HCT116 (cell line): ENCODE measurements at regions not wholly inside any gene's neighbourhood (a gene's known extent, or its start where the extent isn't known, plus 50 kb on each side); places are given as distances from the start of the nearest gene placed in this dataset.

Source experiments
- ATF3 ChIP-seq: IDR thresholded peaks from 2 replicates; pipeline ENCODE4 v1.6.1; 2012
- CTCF ChIP-seq, 3 experiments: fragments of 200-600 bp in 1 of 3; sonication (generic) in 1 of 3; IDR thresholded peaks in 2 of 3; conservative IDR thresholded peaks in 1 of 3; 2 replicates each; pipeline ENCODE4 v1.5.1; 2012 to 2017; ENCODE audit warnings: low read depth in 2 of 3, low read length in 2 of 3, antibody characterized with exemption in 1 of 3, borderline replicate concordance in 1 of 3, control low read depth in 1 of 3, mild to moderate bottlenecking in 1 of 3, mixed read lengths in 1 of 3, mixed run types in 1 of 3, moderate library complexity in 1 of 3; ENCODE audit not compliant: insufficient read depth in 1 of 3
- EGR1 ChIP-seq: IDR thresholded peaks from 2 replicates; pipeline ENCODE4 v1.6.1; 2012; ENCODE audit warnings: low read depth
- EZH2phosphoT487 ChIP-seq: fragments of 200-600 bp; IDR thresholded peaks from 2 replicates; pipeline ENCODE4 v1.6.1; 2018; ENCODE audit warnings: antibody characterized with exemption, borderline replicate concordance
- POLR2A ChIP-seq: IDR thresholded peaks from 2 replicates; pipeline ENCODE4 v1.7.0; 2011; ENCODE audit warnings: borderline replicate concordance; ENCODE audit not compliant: insufficient read depth, insufficient read length; ENCODE audit errors: extremely low read depth
- POLR2AphosphoS5 ChIP-seq: IDR thresholded peaks from 2 replicates; pipeline ENCODE4 v1.6.1; 2011; ENCODE audit warnings: mild to moderate bottlenecking, low read depth, low read length, moderate library complexity
- RAD21 ChIP-seq: IDR thresholded peaks from 2 replicates; pipeline ENCODE4 v1.6.1; 2012; ENCODE audit warnings: low read depth, mild to moderate bottlenecking
- SP1 ChIP-seq: IDR thresholded peaks from 2 replicates; pipeline ENCODE4 v1.6.1; 2012; ENCODE audit warnings: low read depth
- TCF7L2 ChIP-seq: IDR thresholded peaks from 2 replicates; pipeline ENCODE4 v1.7.0; 2011; ENCODE audit warnings: borderline replicate concordance, inconsistent platforms; ENCODE audit not compliant: insufficient read depth, insufficient read length; ENCODE audit errors: extremely low read depth

- TF ChIP-seq CTCF (IDR thresholded peaks at IDR 0.05 in 2 of 3, conservative IDR thresholded peaks at IDR 0.05 in 1 of 3; ENCODE audit: borderline replicate concordance in 1 of 3, insufficient read depth in 1 of 3, low read depth in 2 of 3, low read length in 2 of 3), result no peak
- no peak for TF ChIP-seq POLR2AphosphoS5
- no peak for TF ChIP-seq SP1
- no peak for TF ChIP-seq EZH2phosphoT487
- TF ChIP-seq EGR1, result no peak
- no peak for TF ChIP-seq ATF3
- TF ChIP-seq RAD21, result no peak
- no peak for TF ChIP-seq POLR2A
- TF ChIP-seq TCF7L2, result no peak
Measured at GRCh38 chr21:31536138-31536537, 123.4 kb upstream of the SOD1 start.
